ENCODE measurements at regions not wholly inside any gene's neighbourhood (a gene's known extent, or its start where the extent isn't known, plus 50 kb on each side); places are given as distances from the start of the nearest gene placed in this dataset.

GRCh38 chr9:29873579-29873978 is 2300.3 kb upstream of the C9orf72 start:
- intact Hi-C loops (cut with DNase I): no loop called here
- no peak for ATAC-seq

GRCh38 chr9:29875547-29875946 is 2302.3 kb upstream of the C9orf72 start:
- intact Hi-C loops (cut with DNase I): no loop called here
- Histone ChIP-seq H3K9me3 (no peaks in the 10 kb centered on the region), H3K27ac (no peak overlapping the region), H3K4me3 (no peak overlapping the region), H3K27me3 (no peaks in the 10 kb centered on the region), H3K4me1 (no peaks in the 10 kb centered on the region), H3K36me3 (no peaks in the 10 kb centered on the region)
- no peak for ATAC-seq
- DNase-seq: no peak
- no peak for TF ChIP-seq CTCF (IDR thresholded peaks at IDR 0.05)

More at GRCh38 chr9:29873579-29873978, 2300.3 kb upstream of the C9orf72 start:
- TF ChIP-seq CTCF (IDR thresholded peaks at IDR 0.05): no peak
- Histone ChIP-seq H3K9me3 (no peaks in the 10 kb centered on the region), H3K27ac (no peak overlapping the region), H3K27me3 (no peaks in the 10 kb centered on the region), H3K4me1 (no peaks in the 10 kb centered on the region), H3K36me3 (no peaks in the 10 kb centered on the region), H3K4me3 (no peak overlapping the region)
- DNase-seq: no peak

- ATAC-seq: no peak
- no peaks in the 10 kb centered on the region for H3K9me3 ChIP-seq
These were observed 2309.5 kb upstream of the C9orf72 start for GRCh38 chr9:29882767-29883166.

GRCh38 chr9:29906065-29906464 is 2332.8 kb upstream of the C9orf72 start:
- ATAC-seq (no peak), DNase-seq (no peak)
- intact Hi-C loops (cut with DNase I): no loop called here
- no peak for TF ChIP-seq CTCF (IDR thresholded peaks at IDR 0.05)
- Histone ChIP-seq H3K36me3 (no peaks in the 10 kb centered on the region), H3K4me3 (no peak overlapping the region), H3K9me3 (no peaks in the 10 kb centered on the region), H3K4me1 (no peaks in the 10 kb centered on the region), H3K27ac (no peak overlapping the region), H3K27me3 (no peaks in the 10 kb centered on the region)

More at GRCh38 chr9:29882767-29883166, 2309.5 kb upstream of the C9orf72 start:
- Histone ChIP-seq H3K4me1 (no peaks in the 10 kb centered on the region), H3K4me3 (no peak overlapping the region), H3K27me3 (no peaks in the 10 kb centered on the region), H3K36me3 (no peaks in the 10 kb centered on the region), H3K27ac (no peak overlapping the region)
- TF ChIP-seq CTCF (IDR thresholded peaks at IDR 0.05): no peak
- intact Hi-C loops (cut with DNase I): no loop called here
- DNase-seq: no peak

- Histone ChIP-seq H3K4me3 (no peak overlapping the region), H3K27ac (no peak overlapping the region), H3K36me3 (no peaks in the 10 kb centered on the region), H3K4me1 (no peaks in the 10 kb centered on the region), H3K27me3 (no peaks in the 10 kb centered on the region), H3K9me3 (no peaks in the 10 kb centered on the region)
- TF ChIP-seq CTCF (IDR thresholded peaks at IDR 0.05): no peak
- DNase-seq (no peak), ATAC-seq (no peak)
- intact Hi-C loops (cut with DNase I): no loop called here
These were observed 2354.8 kb upstream of the C9orf72 start for GRCh38 chr9:29928072-29928471.

GRCh38 chr9:29939559-29939958 is 2366.3 kb upstream of the C9orf72 start:
- H3K9me3 ChIP-seq: no peaks in the 10 kb centered on the region
- TF ChIP-seq CTCF (IDR thresholded peaks at IDR 0.05): no peak
- intact Hi-C loops (cut with DNase I): no loop called here
- no peaks in the 10 kb centered on the region for H3K4me1 ChIP-seq
- no peaks in the 10 kb centered on the region for H3K27me3 ChIP-seq
- H3K27ac ChIP-seq: no peak overlapping the region
- no peak for DNase-seq
- no peak overlapping the region for H3K4me3 ChIP-seq
- no peak for ATAC-seq
- H3K36me3 ChIP-seq: no peaks in the 10 kb centered on the region
